GM13976 (cell line): ENCODE measurements at regions not wholly inside any gene's neighbourhood (a gene's known extent, or its start where the extent isn't known, plus 50 kb on each side); places are given as distances from the start of the nearest gene placed in this dataset.

Source experiments
- DNase-seq: peaks from one replicate; pipeline ENCODE4 v3.0.0; 2012; ENCODE audit warnings: low spot score
- in situ Hi-C: fragments of 300-500 bp; cut with MboI; formaldehyde crosslinking; loops from one replicate; pipeline ENCODE4 v1.12.0; 2022; ENCODE audit warnings: low sequenced_read_pairs, mixed read lengths, inconsistent platforms; ENCODE audit not compliant: unreplicated experiment
- TF ChIP-seq, protein P1 (sequence below): IDR thresholded peaks from 2 replicates; pipeline ENCODE4 v1.5.1; 2012; ENCODE audit warnings: borderline replicate concordance, mild to moderate bottlenecking; ENCODE audit not compliant: insufficient read depth; ENCODE audit errors: extremely low read depth, missing control alignments, control extremely low read depth

DNA sequence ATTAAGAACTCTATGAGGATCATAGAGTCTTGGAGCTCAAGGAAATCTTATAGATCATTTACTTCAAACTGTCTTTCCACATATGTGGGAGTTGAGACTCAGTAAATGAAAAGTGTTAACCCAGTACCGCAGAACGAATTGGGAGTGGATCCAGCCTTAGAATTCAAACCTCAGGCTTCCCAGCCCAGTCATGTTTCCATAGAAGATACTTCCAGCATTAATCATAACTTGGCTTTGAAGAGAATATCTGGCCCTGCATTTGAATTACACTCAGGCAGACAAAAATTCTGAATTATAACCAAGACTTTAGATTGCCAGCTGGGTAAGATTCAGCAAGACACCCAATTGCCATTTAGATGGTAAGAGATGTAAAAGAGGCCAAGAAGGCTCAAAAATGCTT is 972.0 kb downstream of the TUSC7 start:
- in situ Hi-C loops, result no loop called here
- TF ChIP-seq, protein P1, sequence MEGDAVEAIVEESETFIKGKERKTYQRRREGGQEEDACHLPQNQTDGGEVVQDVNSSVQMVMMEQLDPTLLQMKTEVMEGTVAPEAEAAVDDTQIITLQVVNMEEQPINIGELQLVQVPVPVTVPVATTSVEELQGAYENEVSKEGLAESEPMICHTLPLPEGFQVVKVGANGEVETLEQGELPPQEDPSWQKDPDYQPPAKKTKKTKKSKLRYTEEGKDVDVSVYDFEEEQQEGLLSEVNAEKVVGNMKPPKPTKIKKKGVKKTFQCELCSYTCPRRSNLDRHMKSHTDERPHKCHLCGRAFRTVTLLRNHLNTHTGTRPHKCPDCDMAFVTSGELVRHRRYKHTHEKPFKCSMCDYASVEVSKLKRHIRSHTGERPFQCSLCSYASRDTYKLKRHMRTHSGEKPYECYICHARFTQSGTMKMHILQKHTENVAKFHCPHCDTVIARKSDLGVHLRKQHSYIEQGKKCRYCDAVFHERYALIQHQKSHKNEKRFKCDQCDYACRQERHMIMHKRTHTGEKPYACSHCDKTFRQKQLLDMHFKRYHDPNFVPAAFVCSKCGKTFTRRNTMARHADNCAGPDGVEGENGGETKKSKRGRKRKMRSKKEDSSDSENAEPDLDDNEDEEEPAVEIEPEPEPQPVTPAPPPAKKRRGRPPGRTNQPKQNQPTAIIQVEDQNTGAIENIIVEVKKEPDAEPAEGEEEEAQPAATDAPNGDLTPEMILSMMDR, result no peak
- DNase-seq, result no peak

DNA sequence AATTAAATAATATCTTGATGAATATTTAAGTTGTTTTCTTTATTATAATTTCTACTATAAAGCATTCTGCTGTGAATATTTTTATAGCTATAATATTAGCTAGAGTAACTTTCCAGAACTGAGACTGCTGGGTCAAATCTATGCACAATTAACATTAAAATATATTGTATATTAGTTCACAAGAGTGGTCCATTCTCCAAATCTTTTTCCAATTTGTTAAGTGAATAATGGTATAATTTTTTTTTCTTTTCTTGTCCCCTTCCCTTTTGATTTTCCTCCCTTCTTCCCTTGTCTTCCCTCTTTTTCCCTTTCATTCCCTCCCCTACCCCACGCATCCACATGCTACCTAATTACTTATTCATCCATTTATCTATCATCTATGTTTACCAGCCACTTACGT is 977.5 kb downstream of the TUSC7 start:
- TF ChIP-seq, protein P1, result no peak
- in situ Hi-C loops, result no loop called here
- no peak for DNase-seq

DNA sequence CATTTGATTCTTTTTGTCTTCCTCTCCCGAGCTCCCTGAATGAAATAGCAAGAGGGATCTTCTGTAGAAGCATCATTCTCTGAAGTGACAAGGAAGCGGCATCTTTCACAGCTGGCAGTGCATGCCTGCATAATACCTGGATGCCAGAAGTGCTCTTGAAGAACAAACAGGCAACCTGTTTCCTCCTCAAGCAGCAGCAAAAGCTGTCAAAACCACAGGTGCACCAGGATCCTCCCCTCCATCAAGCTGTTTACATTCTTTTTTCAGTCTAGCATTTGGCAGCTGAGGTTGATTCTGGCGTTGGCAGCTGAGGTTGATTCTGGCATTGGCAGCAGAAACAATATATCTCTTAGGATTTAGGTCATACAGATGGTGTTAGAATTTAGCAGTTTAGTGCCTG is 979.0 kb downstream of the TUSC7 start:
- in situ Hi-C loops, result no loop called here
- TF ChIP-seq, protein P1, result no peak
- no peak for DNase-seq

DNA sequence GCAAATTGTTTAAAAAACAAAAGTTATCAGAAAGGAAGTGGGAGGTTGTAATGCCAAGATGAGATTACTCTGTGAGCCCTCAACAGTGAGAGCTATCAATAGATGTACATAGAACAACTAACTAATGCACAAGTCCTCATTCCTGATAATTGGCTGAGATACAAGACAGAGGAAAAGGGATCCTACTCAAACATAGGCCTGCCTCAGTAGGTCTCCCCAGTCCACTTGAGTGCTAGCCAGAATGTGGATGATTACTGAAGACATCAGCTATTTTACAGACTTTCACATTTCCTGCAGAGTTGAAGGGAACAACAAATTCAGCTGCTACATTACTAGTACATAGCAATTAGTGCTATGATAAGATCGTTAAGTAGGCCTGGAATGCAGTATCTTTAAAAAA is 981.9 kb downstream of the TUSC7 start:
- TF ChIP-seq, protein P1, result no peak
- DNase-seq, result no peak
- in situ Hi-C loops, result no loop called here

DNA sequence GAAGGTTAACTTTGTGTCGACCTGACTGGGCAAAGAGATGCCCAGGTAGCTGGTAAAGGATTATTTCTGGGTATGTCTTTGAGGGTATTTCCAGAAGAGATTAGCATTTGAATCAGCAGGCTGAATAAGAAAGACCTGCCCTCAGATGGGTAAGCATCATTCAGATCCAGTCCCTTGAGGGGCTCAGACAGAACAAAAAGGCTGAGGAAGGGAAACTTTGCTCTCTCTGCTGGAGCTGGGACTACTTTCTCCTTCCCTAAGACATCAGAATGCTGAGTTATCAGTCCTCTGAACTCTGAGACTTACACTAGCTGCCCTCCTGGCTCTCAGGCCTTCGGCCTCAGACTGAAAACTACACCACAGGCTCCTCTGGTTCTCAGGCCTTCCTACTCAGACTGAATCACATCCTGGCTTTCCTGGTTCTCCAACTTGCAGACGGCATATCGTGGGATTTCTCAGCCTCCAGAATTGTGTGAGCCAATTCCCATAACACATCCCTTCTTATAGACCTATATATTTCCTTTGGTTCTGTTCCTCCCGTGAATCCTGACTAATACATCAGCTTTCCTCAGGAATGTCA is 982.9 kb downstream of the TUSC7 start:
- DNase-seq, result no peak

DNA sequence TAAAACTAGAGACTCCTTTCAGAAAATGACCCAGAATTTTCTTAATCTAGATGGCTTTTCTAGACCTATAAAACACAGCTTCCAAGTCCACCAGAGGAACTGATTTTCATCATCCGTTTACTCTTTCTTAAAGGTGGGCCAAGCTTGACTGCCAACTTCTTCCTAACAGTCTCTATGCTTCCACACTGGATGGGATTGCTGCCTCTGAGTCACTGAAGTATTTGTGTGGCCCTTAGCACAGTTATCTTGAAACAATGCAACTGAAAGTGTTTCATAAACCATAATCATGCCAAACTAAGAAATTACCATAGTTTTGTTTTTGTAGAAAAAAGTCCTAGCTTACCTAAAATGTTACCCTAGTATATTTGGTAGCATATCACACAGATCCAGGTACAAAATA is 985.7 kb downstream of the TUSC7 start:
- TF ChIP-seq, protein P1, result no peak
- in situ Hi-C loops, result no loop called here
- no peak for DNase-seq

More for the DNA sequence above, 982.9 kb downstream of the TUSC7 start:
- TF ChIP-seq, protein P1, result no peak
- in situ Hi-C loops, result no loop called here
